CD4-positive, alpha-beta T cell (primary cell): ENCODE measurements at regions not wholly inside any gene's neighbourhood (a gene's known extent, or its start where the extent isn't known, plus 50 kb on each side); places are given as distances from the start of the nearest gene placed in this dataset.

Source experiments
- ATAC-seq: fragments of 200-7000 bp; cut with Tn5 transposase; one replicate; pipeline ENCODE4 v1.10.0; 2022; ENCODE audit warnings: mild to moderate bottlenecking; ENCODE audit not compliant: poor library complexity
- CTCF ChIA-PET: fragments of 350-600 bp; sonication (Branson Sonifier 250); formaldehyde crosslinking; loops from one replicate; lab custom pipeline; 2021; ENCODE audit warnings: antibody characterized with exemption, inconsistent platforms; lab: Charles Lee
- POLR2A ChIA-PET: fragments of 350-600 bp; sonication (Branson Sonifier 250); formaldehyde crosslinking; loops from one replicate; lab custom pipeline; 2021; ENCODE audit warnings: antibody characterized with exemption, inconsistent platforms; lab: Charles Lee
- DNase-seq, 14 experiments: peaks; one replicate each; pipeline ENCODE4 v3.0.0-alpha.2; 2013 to 2020; ENCODE audit warnings: mixed read lengths in 2 of 14
- H3K27ac ChIP-seq, 2 donors: one replicate each; pipeline versions ENCODE4 v1.5.1 to v1.7.0; 2013; ENCODE audit warnings: low read length in 2 of 2, low read depth in 1 of 2, mild to moderate bottlenecking in 1 of 2
- H3K27me3 ChIP-seq, 2 experiments: 1 replicate in 1 of 2; 2 replicates in 1 of 2; pipeline versions ENCODE4 v1.6.1 to v1.7.0; 2013; ENCODE audit warnings: low read length in 2 of 2, control low read depth in 1 of 2, mild to moderate bottlenecking in 1 of 2, moderate library complexity in 1 of 2; ENCODE audit not compliant: insufficient read depth in 2 of 2, control insufficient read depth in 1 of 2
- H3K36me3 ChIP-seq: one replicate; pipeline ENCODE4 v1.6.1; 2013; ENCODE audit warnings: low read length, control low read depth; ENCODE audit not compliant: insufficient read depth
- H3K4me1 ChIP-seq: one replicate; pipeline ENCODE4 v1.6.1; 2013; ENCODE audit warnings: low read length, control low read depth; ENCODE audit not compliant: insufficient read depth
- H3K4me3 ChIP-seq: one replicate; pipeline ENCODE4 v1.5.1; 2013; ENCODE audit warnings: mild to moderate bottlenecking, low read length, moderate library complexity
- H3K9me3 ChIP-seq, 2 experiments: 1 replicate in 1 of 2; 2 replicates in 1 of 2; pipeline versions ENCODE4 v1.6.1 to v1.7.0; 2013; ENCODE audit warnings: low read length in 2 of 2, mild to moderate bottlenecking in 2 of 2, control low read depth in 1 of 2, moderate library complexity in 1 of 2; ENCODE audit not compliant: control insufficient read depth in 1 of 2, insufficient read depth in 1 of 2
- H3K27ac Mint-ChIP-seq: one replicate; pipeline ENCODE4 v1.8.0; 2020; ENCODE audit warnings: mixed read lengths
- H3K27me3 Mint-ChIP-seq: one replicate; pipeline ENCODE4 v1.8.0; 2021; ENCODE audit warnings: mixed read lengths
- H3K36me3 Mint-ChIP-seq: one replicate; pipeline ENCODE4 v1.8.0; 2021; ENCODE audit warnings: low read depth, mixed read lengths
- H3K4me1 Mint-ChIP-seq: one replicate; pipeline ENCODE4 v1.8.0; 2021; ENCODE audit warnings: low read depth, mixed read lengths
- H3K4me3 Mint-ChIP-seq: one replicate; pipeline ENCODE4 v1.8.0; 2020; ENCODE audit warnings: mild to moderate bottlenecking, mixed read lengths
- H3K9me3 Mint-ChIP-seq: one replicate; pipeline ENCODE4 v1.8.0; 2020; ENCODE audit warnings: mixed read lengths
- CTCF ChIP-seq: fragments of 200-600 bp; IDR thresholded peaks from one replicate; pipeline ENCODE4 v1.8.0; 2022; ENCODE audit warnings: antibody characterized with exemption, mild to moderate bottlenecking
- intact Hi-C, 2 experiments: fragments of 100-400 bp; cut with DNase I in 1 of 2; cut with micrococcal nuclease in 1 of 2; formaldehyde crosslinking; loops; one replicate each; pipeline versions ENCODE4 v1.15.1 to v1.9.0; 2023 to 2025; cut with DNase I, micrococcal nuclease

- Mint-ChIP-seq H3K4me3 (no peak overlapping the region), H3K27ac (no peak overlapping the region), H3K27me3 (no peaks in the 10 kb centered on the region), H3K4me1 (no peaks in the 10 kb centered on the region), H3K36me3 (no peaks in the 10 kb centered on the region), H3K9me3 (peaks cover 7% of the 10 kb centered on the region)
- Histone ChIP-seq H3K4me3 (no peak overlapping the region), H3K9me3 (no peaks in the 10 kb centered on the region), H3K27me3 (no peaks in the 10 kb centered on the region), H3K27ac (no peak overlapping the region), H3K4me1 (no peaks in the 10 kb centered on the region), H3K36me3 (no peaks in the 10 kb centered on the region)
- intact Hi-C loops = no loop called here
- no peak for TF ChIP-seq CTCF
- ATAC-seq (no peak), DNase-seq (no peak)
- ChIA-PET CTCF (no interaction called here), POLR2A (no interaction called here)
These were observed 1124.2 kb upstream of the WWC1 start for GRCh38 chr5:167167191-167167795.

- no peaks in the 10 kb centered on the region for H3K9me3 ChIP-seq
- Mint-ChIP-seq H3K9me3 (peaks cover 11% of the 10 kb centered on the region), H3K36me3 (no peaks in the 10 kb centered on the region), H3K27me3 (no peaks in the 10 kb centered on the region), H3K4me3 (no peak overlapping the region), H3K4me1 (no peaks in the 10 kb centered on the region), H3K27ac (no peak overlapping the region)
- no peaks in the 10 kb centered on the region for H3K4me1 ChIP-seq
- intact Hi-C loops = no loop called here
- ChIA-PET CTCF (no interaction called here), POLR2A (no interaction called here)
- no peak for TF ChIP-seq CTCF
- DNase-seq = no peak
- H3K27ac ChIP-seq = no peak overlapping the region
- no peaks in the 10 kb centered on the region for H3K27me3 ChIP-seq
- ATAC-seq = no peak
- no peaks in the 10 kb centered on the region for H3K36me3 ChIP-seq
- H3K4me3 ChIP-seq = no peak overlapping the region
These were observed 1122.5 kb upstream of the WWC1 start for GRCh38 chr5:167168971-167169370.

GRCh38 chr5:167171056-167171455 is 1120.4 kb upstream of the WWC1 start:
- Mint-ChIP-seq H3K4me1 (no peaks in the 10 kb centered on the region), H3K27ac (no peak overlapping the region), H3K36me3 (no peaks in the 10 kb centered on the region), H3K9me3 (peaks cover 9% of the 10 kb centered on the region), H3K27me3 (no peaks in the 10 kb centered on the region), H3K4me3 (no peak overlapping the region)
- intact Hi-C loops = no loop called here
- TF ChIP-seq CTCF = no peak
- H3K4me3 ChIP-seq = no peak overlapping the region
- ChIA-PET POLR2A (no interaction called here), CTCF (no interaction called here)
- no peaks in the 10 kb centered on the region for H3K4me1 ChIP-seq
- no peak overlapping the region for H3K27ac ChIP-seq
- no peaks in the 10 kb centered on the region for H3K27me3 ChIP-seq
- H3K36me3 ChIP-seq = no peaks in the 10 kb centered on the region
- DNase-seq (no peak), ATAC-seq (no peak)
- H3K9me3 ChIP-seq = peaks cover 0 to 4% of the 10 kb centered on the region in 2 experiments
